Fibroblast of mammary gland (primary cell): ENCODE measurements at regions not wholly inside any gene's neighbourhood (a gene's known extent, or its start where the extent isn't known, plus 50 kb on each side); places are given as distances from the start of the nearest gene placed in this dataset.

ENCODE experiments used
- DNase-seq: peaks from one replicate; pipeline ENCODE4 v3.0.0-alpha.2; 2010; ENCODE audit warnings: low read depth
- H3K4me3 ChIP-seq: 2 replicates; pipeline ENCODE4 v1.5.1; 2011; ENCODE audit warnings: low read depth, mild to moderate bottlenecking, low read length, moderate library complexity; ENCODE audit not compliant: control insufficient read depth
- TF ChIP-seq, protein P1 (sequence below): conservative IDR thresholded peaks from 2 replicates; pipeline ENCODE4 v1.5.1; 2011; ENCODE audit warnings: low read depth, low read length, inconsistent platforms; ENCODE audit not compliant: control insufficient read depth, insufficient read depth

DNA sequence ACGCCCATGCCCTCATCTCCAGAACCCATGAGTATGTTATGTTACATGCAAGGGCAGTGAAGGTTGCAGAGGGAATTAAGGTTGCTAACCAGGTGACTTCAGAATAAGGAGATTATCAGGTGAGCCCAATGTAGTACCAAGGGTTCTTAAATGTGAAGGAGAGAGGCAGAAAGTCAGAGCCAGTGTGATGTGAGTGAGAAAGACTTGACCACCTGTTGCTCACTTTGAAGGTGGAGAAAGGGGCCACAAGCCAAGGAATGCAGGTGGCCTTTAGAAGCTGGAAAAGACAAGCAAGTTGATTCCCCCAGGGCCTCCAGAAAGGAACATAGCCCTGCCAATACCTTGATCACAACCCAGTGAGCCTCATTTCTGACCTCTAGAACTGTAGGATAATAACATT lies 84.7 kb upstream of the CLDN14 start:
- DNase-seq = no peak
- TF ChIP-seq, protein P1, sequence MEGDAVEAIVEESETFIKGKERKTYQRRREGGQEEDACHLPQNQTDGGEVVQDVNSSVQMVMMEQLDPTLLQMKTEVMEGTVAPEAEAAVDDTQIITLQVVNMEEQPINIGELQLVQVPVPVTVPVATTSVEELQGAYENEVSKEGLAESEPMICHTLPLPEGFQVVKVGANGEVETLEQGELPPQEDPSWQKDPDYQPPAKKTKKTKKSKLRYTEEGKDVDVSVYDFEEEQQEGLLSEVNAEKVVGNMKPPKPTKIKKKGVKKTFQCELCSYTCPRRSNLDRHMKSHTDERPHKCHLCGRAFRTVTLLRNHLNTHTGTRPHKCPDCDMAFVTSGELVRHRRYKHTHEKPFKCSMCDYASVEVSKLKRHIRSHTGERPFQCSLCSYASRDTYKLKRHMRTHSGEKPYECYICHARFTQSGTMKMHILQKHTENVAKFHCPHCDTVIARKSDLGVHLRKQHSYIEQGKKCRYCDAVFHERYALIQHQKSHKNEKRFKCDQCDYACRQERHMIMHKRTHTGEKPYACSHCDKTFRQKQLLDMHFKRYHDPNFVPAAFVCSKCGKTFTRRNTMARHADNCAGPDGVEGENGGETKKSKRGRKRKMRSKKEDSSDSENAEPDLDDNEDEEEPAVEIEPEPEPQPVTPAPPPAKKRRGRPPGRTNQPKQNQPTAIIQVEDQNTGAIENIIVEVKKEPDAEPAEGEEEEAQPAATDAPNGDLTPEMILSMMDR = no peak
- H3K4me3 ChIP-seq = no peak overlapping the region

DNA sequence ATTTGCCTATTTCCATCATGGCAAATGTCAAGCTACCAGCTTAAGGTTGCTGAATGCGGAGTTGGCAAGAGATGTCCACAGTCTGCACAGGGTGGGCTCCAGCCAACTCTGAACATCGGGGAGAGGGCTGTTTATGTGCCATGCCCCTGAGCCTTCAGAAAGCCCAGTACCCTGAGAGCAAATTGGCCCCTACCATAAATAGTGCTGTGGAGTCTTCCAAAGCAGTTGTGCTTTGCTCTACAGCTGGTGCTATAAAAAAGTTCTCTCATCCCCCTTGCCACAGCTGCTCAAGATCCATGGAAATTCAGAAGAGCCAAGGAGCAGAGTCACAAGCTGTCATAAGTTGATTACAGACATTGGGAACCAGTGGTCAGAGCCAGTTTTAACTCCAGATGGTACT lies 85.6 kb upstream of the CLDN14 start:
- TF ChIP-seq, protein P1 = no peak

DNA sequence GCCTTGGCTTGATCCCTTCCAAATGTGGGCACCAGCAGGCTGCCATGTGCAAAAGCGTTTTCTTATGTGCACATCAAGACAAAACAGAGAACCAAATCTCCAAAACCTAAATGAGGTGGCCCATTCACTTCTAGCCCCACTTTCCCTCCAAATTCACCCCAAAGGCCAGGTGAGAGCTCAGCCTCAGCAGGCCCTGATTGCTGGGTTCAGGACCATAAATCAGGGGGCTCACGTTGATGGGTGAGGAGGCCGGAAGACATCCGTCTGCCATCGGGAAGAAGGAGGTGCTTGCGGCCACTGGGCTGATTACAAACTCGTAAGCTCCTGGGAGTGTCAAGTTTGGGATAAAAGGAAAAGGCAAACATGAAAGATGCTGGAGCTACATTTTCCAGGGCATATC lies 86.7 kb upstream of the CLDN14 start:
- H3K4me3 ChIP-seq = no peak overlapping the region
- DNase-seq = no peak
- TF ChIP-seq, protein P1 = no peak

More for the DNA sequence above, 85.6 kb upstream of the CLDN14 start:
- no peak overlapping the region for H3K4me3 ChIP-seq
- DNase-seq = no peak

- TF ChIP-seq, protein P1 = no peak
- H3K4me3 ChIP-seq = no peak overlapping the region
- no peak for DNase-seq
Measured at GRCh38 chr21:36567216-36567885, 87.4 kb upstream of the CLDN14 start.

DNA sequence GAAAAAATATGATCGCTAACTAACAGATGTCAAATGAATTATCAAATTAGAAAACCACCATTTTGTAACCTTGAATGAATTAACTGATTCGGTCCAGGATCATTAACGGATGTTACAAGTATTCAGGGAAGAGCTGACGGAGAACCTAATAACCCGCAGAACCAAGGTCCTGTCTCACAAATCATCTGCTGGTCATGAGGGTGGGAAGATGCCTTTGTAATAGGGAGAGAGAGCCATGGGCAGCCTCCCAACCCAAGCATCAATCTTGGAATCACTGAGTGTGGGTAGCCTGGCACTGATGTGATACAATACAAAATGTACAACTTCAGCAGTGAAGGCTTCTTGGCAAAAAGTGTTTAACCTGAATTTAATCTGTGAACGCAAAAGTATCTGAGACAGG lies 89.6 kb upstream of the CLDN14 start:
- H3K4me3 ChIP-seq = no peak overlapping the region
- DNase-seq = no peak
- TF ChIP-seq, protein P1 = no peak

GRCh38 chr21:36571556-36571955 lies 91.6 kb upstream of the CLDN14 start:
- TF ChIP-seq, protein P1 = no peak
- DNase-seq = no peak
- H3K4me3 ChIP-seq = no peak overlapping the region

GRCh38 chr21:36572039-36572438 lies 92.1 kb upstream of the CLDN14 start:
- TF ChIP-seq, protein P1 = no peak
- H3K4me3 ChIP-seq = no peak overlapping the region
- DNase-seq = no peak
